D721Med (cell line): ENCODE measurements at regions not wholly inside any gene's neighbourhood (a gene's known extent, or its start where the extent isn't known, plus 50 kb on each side); places are given as distances from the start of the nearest gene placed in this dataset.
"Not testable (repeated sequence)": the region's sequence is repeated elsewhere in the genome, so short reads cannot be mapped to it uniquely, and the experiment has no call there.

Experiments used
- DNase-seq: peaks from one replicate; pipeline ENCODE4 v3.0.0; 2011; ENCODE audit warnings: low spot score; ENCODE audit not compliant: insufficient read length
- FAIRE-seq: peaks from 2 replicates; lab custom pipeline; 2011; peaks lifted over from hg19 to GRCh38; lab: Jason Lieb, UNC
- CTCF ChIP-seq: IDR thresholded peaks from 2 replicates; pipeline ENCODE4 v1.5.1; 2012; ENCODE audit warnings: mild to moderate bottlenecking, control low read depth; ENCODE audit not compliant: insufficient read depth; ENCODE audit errors: missing control alignments

DNA sequence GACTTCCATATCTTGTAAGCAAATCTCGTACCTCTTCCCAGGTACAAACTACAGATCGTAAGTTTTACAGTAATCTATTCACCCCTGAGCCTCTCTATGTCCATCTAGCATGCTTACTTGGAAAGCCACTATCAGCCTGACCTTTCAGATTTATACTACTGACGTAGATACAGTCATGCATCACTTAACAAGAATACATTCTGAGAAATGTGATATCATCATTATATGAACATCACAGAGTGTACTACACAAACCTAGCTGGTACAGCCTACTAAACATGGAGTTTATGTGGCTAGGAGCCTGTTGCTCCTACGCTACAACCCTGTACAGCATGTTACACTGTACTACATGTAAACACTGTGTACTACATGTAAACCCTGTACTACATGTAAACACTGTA, 293.2 kb upstream of the ZNF804A start:
- TF ChIP-seq CTCF: no peak
- FAIRE-seq: no peak
- DNase-seq: no peak

DNA sequence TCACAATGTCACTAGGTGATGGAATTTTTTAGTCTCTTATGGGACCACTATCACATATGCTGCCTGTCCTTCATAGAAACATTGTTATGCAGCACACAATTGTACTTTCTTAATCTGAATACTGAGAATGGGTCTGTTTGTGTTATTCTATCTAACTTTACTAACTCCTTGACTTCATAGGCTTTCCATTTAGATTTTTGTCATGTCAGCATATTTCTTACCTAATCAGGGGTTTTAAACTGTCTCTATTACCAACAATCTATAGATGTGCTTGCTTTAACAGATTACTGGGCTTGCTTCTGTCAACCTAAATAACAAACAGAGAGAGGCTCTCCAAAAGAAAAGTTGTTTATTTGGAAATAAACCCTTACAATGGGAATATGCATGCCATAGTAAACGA, 289.6 kb upstream of the ZNF804A start:
- FAIRE-seq (no peak), DNase-seq (no peak)
- no peak for TF ChIP-seq CTCF

- FAIRE-seq (no peak), DNase-seq (no peak)
- no peak for TF ChIP-seq CTCF
These were observed 285.4 kb upstream of the ZNF804A start for GRCh38 chr2:184312970-184313369.

DNA sequence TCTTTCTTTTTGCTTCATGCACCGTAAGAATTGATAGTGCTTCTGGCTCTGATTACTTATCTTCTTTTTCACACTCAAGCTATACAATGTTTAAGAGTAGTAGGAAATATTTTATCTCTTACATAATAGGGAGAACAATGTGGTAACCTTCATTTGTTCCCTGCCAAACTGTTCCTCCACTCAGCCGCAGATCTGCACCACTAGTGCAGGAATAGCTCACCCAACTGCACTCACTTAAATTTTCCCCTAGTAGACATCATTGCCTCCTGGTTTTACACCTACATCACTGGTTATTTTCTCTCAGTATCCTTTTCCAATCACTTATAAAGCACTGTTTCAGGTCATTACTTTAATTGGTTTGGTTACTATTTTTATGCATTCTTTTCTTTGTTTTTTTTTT, 283.5 kb upstream of the ZNF804A start:
- FAIRE-seq (no peak), DNase-seq (no peak)
- TF ChIP-seq CTCF: no peak

- no peak for FAIRE-seq
These were observed 281.4 kb upstream of the ZNF804A start for GRCh38 chr2:184316921-184317320.

GRCh38 chr2:184322615-184323014, 275.7 kb upstream of the ZNF804A start:
- DNase-seq: no peak
- no peak for FAIRE-seq
- TF ChIP-seq CTCF: no peak

More at GRCh38 chr2:184316921-184317320, 281.4 kb upstream of the ZNF804A start:
- DNase-seq: no peak
- TF ChIP-seq CTCF: no peak

DNA sequence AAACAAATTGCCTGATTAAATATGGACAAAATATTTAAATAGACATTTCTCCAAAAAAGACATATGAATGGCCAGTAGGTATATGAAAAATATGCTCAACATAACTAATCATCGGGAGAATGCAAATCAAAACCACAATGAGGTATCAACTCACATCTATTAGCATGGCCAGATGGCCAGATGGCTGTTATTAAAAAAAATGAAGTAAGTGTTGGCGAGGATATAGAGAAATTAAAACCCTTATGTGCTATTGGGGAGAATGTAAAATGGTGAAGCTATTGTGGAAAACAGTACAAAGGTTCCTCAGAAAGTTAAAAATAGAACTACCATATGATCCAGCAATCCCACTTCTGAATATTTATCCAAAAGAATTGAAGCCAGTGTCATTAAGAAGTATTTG, 272.3 kb upstream of the ZNF804A start:
- TF ChIP-seq CTCF: no peak
- FAIRE-seq (peak; percentile 68), DNase-seq (no peak)

- FAIRE-seq, DNase-seq: not testable (repeated sequence)
These were observed 270.5 kb upstream of the ZNF804A start for GRCh38 chr2:184327805-184328204.

DNA sequence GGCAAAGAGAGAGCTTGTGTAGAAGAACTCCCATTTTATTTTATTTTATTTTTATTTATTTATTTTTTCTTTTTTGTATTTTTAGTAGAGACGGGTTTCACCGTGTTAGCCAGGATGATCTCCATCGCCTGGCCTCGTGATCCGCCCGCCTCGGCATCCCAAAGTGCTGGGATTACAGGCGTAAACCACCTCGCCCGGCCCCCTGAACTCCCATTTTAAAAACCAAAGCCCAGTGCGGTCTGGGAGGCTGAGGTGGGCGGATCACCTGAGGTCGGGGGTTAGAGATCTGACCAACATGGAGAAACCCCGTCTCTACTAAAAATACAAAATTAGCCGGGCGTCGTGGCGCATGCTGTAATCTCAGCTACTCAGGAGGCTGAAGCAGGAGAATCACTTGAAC, 267.8 kb upstream of the ZNF804A start:
- FAIRE-seq, DNase-seq: not testable (repeated sequence)
